NCI-H748 (cell line): ENCODE measurements at regions not wholly inside any gene's neighbourhood (a gene's known extent, or its start where the extent isn't known, plus 50 kb on each side); places are given as distances from the start of the nearest gene placed in this dataset.

ENCODE experiments used
- DNase-seq: peaks from one replicate; lab custom pipeline; 2025; ENCODE audit not compliant: unreplicated experiment; lab: John Stamatoyannopoulos, UW

- no peak for DNase-seq
Measured at GRCh38 chr15:29337156-29337959, 67.7 kb upstream of the NSMCE3 start.

GRCh38 chr15:29334544-29334943 lies 64.9 kb upstream of the NSMCE3 start:
- no peak for DNase-seq

GRCh38 chr15:29333261-29333660 lies 63.6 kb upstream of the NSMCE3 start:
- DNase-seq: no peak

GRCh38 chr15:29331669-29332068 lies 62.0 kb upstream of the NSMCE3 start:
- no peak for DNase-seq

GRCh38 chr15:29331071-29331470 lies 61.4 kb upstream of the NSMCE3 start:
- DNase-seq: no peak

GRCh38 chr15:29324746-29325145 lies 55.1 kb upstream of the NSMCE3 start:
- DNase-seq: no peak

GRCh38 chr15:29323557-29323956 lies 53.9 kb upstream of the NSMCE3 start:
- no peak for DNase-seq

- peak; percentile 89 for DNase-seq
Measured at GRCh38 chr15:29322415-29322814, 52.8 kb upstream of the NSMCE3 start.

GRCh38 chr15:29320420-29320819 lies 50.8 kb upstream of the NSMCE3 start:
- no peak for DNase-seq

GRCh38 chr15:29319823-29320222 lies 50.2 kb upstream of the NSMCE3 start:
- no peak for DNase-seq
